B cell (primary cell): ENCODE measurements at regions not wholly inside any gene's neighbourhood (a gene's known extent, or its start where the extent isn't known, plus 50 kb on each side); places are given as distances from the start of the nearest gene placed in this dataset.

ENCODE experiments used
- ATAC-seq: fragments of 200-7000 bp; cut with Tn5 transposase; one replicate; pipeline ENCODE4 v1.10.0; 2021; ENCODE audit warnings: low read depth, mild to moderate bottlenecking, moderate number of reproducible peaks, moderate library complexity
- CTCF ChIA-PET: fragments of 350-600 bp; sonication (Branson Sonifier 250); formaldehyde crosslinking; loops from one replicate; lab custom pipeline; 2021; ENCODE audit warnings: antibody characterized with exemption, inconsistent platforms; lab: Charles Lee
- POLR2A ChIA-PET: fragments of 350-600 bp; sonication (Branson Sonifier 250); formaldehyde crosslinking; loops from one replicate; lab custom pipeline; 2021; ENCODE audit warnings: antibody characterized with exemption; lab: Charles Lee
- DNase-seq: peaks from one replicate; pipeline ENCODE4 v3.0.0; 2013
- H2AFZ ChIP-seq: 2 replicates; pipeline ENCODE4 v1.6.1; 2012; ENCODE audit warnings: mild to moderate bottlenecking, low read depth, low read length; ENCODE audit not compliant: insufficient read depth, poor library complexity, severe bottlenecking
- H3K27ac ChIP-seq, 2 donors: 1 replicate in 1 of 2; 2 replicates in 1 of 2; pipeline ENCODE4 v1.5.1; 2012 to 2013; ENCODE audit warnings: low read length in 2 of 2, mild to moderate bottlenecking in 2 of 2, moderate library complexity in 1 of 2
- H3K27me3 ChIP-seq, 4 experiments: fragments of 200-600 bp in 1 of 4; sonication (generic) in 1 of 4; replicated peaks in 1 of 4; 1 replicate in 2 of 4; 2 replicates in 2 of 4; pipeline versions ENCODE4 v1.6.1 to v1.7.0; 2013 to 2016; ENCODE audit warnings: low read length in 3 of 4, mild to moderate bottlenecking in 2 of 4, mixed read lengths in 1 of 4, moderate library complexity in 1 of 4; ENCODE audit not compliant: insufficient read depth in 4 of 4, control insufficient read depth in 3 of 4; ENCODE audit errors: control extremely low read depth in 1 of 4
- H3K36me3 ChIP-seq, 2 experiments: replicated peaks in 1 of 2; 1 replicate in 1 of 2; 2 replicates in 1 of 2; pipeline versions ENCODE4 v1.6.1 to v1.7.1; 2013; ENCODE audit warnings: low read length in 1 of 2; ENCODE audit not compliant: insufficient read depth in 2 of 2, control insufficient read depth in 1 of 2; ENCODE audit errors: control extremely low read depth in 1 of 2, extremely low read depth in 1 of 2
- H3K4me1 ChIP-seq, 2 donors: fragments of 200-600 bp in 1 of 2; sonication (generic) in 1 of 2; 1 replicate in 1 of 2; 2 replicates in 1 of 2; pipeline versions ENCODE4 v1.5.1 to v1.6.1; 2013 to 2017; ENCODE audit warnings: low read length in 2 of 2; ENCODE audit not compliant: control insufficient read depth in 2 of 2, insufficient read depth in 2 of 2
- H3K4me2 ChIP-seq: replicated peaks from 2 replicates; pipeline ENCODE3; 2012; ENCODE audit warnings: mild to moderate bottlenecking, low read depth, low read length; ENCODE audit not compliant: poor library complexity, severe bottlenecking
- H3K4me3 ChIP-seq, 5 experiments: fragments of 200-600 bp in 1 of 5; sonication (generic) in 1 of 5; 1 replicate in 3 of 5; 2 replicates in 2 of 5; pipeline versions ENCODE4 v1.5.1 to v1.7.0; 2011 to 2016; ENCODE audit warnings: low read length in 4 of 5, mild to moderate bottlenecking in 4 of 5, low read depth in 2 of 5, control low read depth in 1 of 5, moderate library complexity in 1 of 5; ENCODE audit not compliant: insufficient read depth in 1 of 5; ENCODE audit errors: control extremely low read depth in 1 of 5, extremely low read depth in 1 of 5
- H3K79me2 ChIP-seq: fragments of 200-600 bp; sonication (generic); one replicate; pipeline ENCODE4 v1.6.0; 2016; ENCODE audit warnings: low read length; ENCODE audit not compliant: control insufficient read depth, insufficient read depth
- H3K9ac ChIP-seq: fragments of 200-600 bp; sonication (generic); 2 replicates; pipeline ENCODE4 v1.6.1; 2017; ENCODE audit warnings: mild to moderate bottlenecking, low read length, moderate library complexity
- H3K9me3 ChIP-seq, 3 donors: one replicate each; pipeline versions ENCODE4 v1.6.1 to v1.7.1; 2013; ENCODE audit warnings: low read length in 2 of 3; ENCODE audit not compliant: control insufficient read depth in 2 of 3, insufficient read depth in 1 of 3; ENCODE audit errors: control extremely low read depth in 1 of 3
- H4K20me1 ChIP-seq: 2 replicates; pipeline ENCODE4 v1.6.0; 2012; ENCODE audit warnings: mild to moderate bottlenecking, low read length; ENCODE audit not compliant: insufficient read depth, control insufficient read depth, poor library complexity, severe bottlenecking
- H3K27ac Mint-ChIP-seq: one replicate; pipeline ENCODE4 v1.8.0; 2021; ENCODE audit warnings: mixed read lengths
- H3K27me3 Mint-ChIP-seq: one replicate; pipeline ENCODE4 v1.8.0; 2021; ENCODE audit warnings: mixed read lengths
- H3K4me1 Mint-ChIP-seq: one replicate; pipeline ENCODE4 v1.8.0; 2021; ENCODE audit warnings: mixed read lengths
- H3K4me3 Mint-ChIP-seq: one replicate; pipeline ENCODE4 v1.8.0; 2021; ENCODE audit warnings: mixed read lengths
- H3K9me3 Mint-ChIP-seq: one replicate; pipeline ENCODE4 v1.8.0; 2022; ENCODE audit warnings: mixed read lengths; ENCODE audit not compliant: insufficient read depth
- EZH2 ChIP-seq: IDR thresholded peaks from 2 replicates; pipeline ENCODE4 v1.6.1; 2012; ENCODE audit warnings: borderline replicate concordance, low read depth, mild to moderate bottlenecking, moderate library complexity, low read length; ENCODE audit not compliant: insufficient read depth, poor library complexity, severe bottlenecking
- WGBS: methylation state at CpG from one replicate; pipeline ENCODE4 v1.1.5; 2013; ENCODE audit warnings: missing lambda C conversion rate; ENCODE audit not compliant: insufficient coverage; 5-methylcytosine and 5-hydroxymethylcytosine counted together
- intact Hi-C: fragments of 100-400 bp; cut with micrococcal nuclease; formaldehyde crosslinking; loops from one replicate; pipeline ENCODE4 v1.10.0; 2022
- TF ChIP-seq, protein P1 (sequence below): fragments of 200-600 bp; IDR thresholded peaks from one replicate; pipeline ENCODE4 v1.8.0; 2022; ENCODE audit warnings: antibody characterized with exemption, mild to moderate bottlenecking

DNA sequence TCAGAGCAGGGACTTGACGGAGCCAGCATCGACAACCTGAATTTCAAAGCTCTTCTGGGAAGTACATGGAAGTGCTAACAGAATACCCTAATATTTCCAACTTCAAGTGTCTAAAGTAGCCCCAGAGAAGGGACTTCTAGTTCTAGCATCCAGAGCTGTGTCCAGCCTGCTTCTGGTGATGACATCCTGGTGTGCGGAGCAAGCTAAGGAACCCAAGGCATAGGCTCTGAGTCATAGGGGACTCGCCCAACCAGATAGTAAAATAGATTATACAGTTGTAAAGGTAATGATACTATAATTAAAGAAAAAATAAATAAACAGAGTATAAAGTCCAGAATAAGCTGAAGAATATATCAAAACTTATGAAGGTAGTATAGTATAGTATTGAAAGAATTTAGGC, 108.1 kb upstream of the SERPINE2 start:
- Histone ChIP-seq H3K27me3 (peaks cover 0 to 6% (median 0%) of the 10 kb centered on the region in 4 experiments), H3K36me3 (no peaks in the 10 kb centered on the region), H3K4me1 (no peaks in the 10 kb centered on the region), H4K20me1 (no peaks in the 10 kb centered on the region), H3K9ac (no peak overlapping the region), H3K4me2 (no peak overlapping the region), H2AFZ (no peak overlapping the region), H3K79me2 (no peaks in the 10 kb centered on the region), H3K27ac (no peak overlapping the region), H3K4me3 (no peak overlapping the region), H3K9me3 (no peaks in the 10 kb centered on the region)
- ChIA-PET POLR2A (no interaction called here), CTCF (no interaction called here)
- WGBS, result 100% methylated on average over 1 of the region's 4 CpGs
- H3K4me1 Mint-ChIP-seq, result no peaks in the 10 kb centered on the region
- intact Hi-C loops, result no loop called here
- no peaks in the 10 kb centered on the region for H3K9me3 Mint-ChIP-seq
- ATAC-seq (no peak), DNase-seq (no peak)
- H3K27me3 Mint-ChIP-seq, result peaks cover 21% of the 10 kb centered on the region
- H3K27ac Mint-ChIP-seq, result no peak overlapping the region
- no peak overlapping the region for H3K4me3 Mint-ChIP-seq
- no peak for TF ChIP-seq EZH2
- TF ChIP-seq, protein P1, sequence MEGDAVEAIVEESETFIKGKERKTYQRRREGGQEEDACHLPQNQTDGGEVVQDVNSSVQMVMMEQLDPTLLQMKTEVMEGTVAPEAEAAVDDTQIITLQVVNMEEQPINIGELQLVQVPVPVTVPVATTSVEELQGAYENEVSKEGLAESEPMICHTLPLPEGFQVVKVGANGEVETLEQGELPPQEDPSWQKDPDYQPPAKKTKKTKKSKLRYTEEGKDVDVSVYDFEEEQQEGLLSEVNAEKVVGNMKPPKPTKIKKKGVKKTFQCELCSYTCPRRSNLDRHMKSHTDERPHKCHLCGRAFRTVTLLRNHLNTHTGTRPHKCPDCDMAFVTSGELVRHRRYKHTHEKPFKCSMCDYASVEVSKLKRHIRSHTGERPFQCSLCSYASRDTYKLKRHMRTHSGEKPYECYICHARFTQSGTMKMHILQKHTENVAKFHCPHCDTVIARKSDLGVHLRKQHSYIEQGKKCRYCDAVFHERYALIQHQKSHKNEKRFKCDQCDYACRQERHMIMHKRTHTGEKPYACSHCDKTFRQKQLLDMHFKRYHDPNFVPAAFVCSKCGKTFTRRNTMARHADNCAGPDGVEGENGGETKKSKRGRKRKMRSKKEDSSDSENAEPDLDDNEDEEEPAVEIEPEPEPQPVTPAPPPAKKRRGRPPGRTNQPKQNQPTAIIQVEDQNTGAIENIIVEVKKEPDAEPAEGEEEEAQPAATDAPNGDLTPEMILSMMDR, result no peak

DNA sequence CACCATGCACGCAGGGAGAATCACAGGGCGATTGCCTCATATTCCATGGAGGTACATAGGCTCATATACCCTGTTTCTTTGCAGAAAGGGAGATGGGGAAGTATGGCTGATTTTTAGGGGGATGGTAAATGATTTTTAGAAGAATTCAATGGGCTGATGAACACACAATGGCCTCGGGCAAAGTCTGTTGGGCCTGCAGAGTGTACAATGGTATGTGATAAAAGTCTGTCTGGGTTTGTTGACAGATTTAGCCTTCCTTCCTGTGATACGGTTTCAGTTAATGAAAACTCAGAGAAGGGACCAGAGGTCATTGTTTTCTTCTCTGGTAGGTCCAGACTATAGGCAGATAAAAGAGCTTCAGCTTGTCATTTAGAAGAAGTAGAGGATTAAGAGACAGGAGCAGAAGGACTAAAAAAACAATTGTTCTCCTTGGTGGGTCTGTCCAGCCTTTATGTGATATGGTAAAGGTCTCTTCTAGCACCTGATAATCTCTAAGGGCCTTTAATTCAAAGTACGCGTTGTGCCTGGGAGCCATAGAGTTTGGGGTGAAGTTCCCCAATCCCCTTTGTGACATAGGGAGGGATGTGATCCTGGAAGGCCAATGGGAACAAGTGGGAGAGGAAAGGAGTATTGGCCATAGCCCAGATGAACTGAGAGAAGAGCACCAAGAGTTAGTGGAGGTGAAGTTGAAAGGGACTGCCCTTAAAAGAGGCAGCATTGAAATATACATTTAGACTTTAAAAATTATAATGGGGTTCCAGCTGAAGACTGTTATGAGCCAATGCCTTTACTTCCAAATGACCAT, 107.5 kb upstream of the SERPINE2 start:
- no peak overlapping the region for H3K27ac Mint-ChIP-seq
- DNase-seq, result no peak
- Histone ChIP-seq H3K79me2 (no peaks in the 10 kb centered on the region), H3K4me2 (no peak overlapping the region), H4K20me1 (no peaks in the 10 kb centered on the region), H2AFZ (no peak overlapping the region), H3K4me3 (no peak overlapping the region), H3K4me1 (no peaks in the 10 kb centered on the region), H3K27me3 (peaks cover 0 to 6% (median 1%) of the 10 kb centered on the region in 4 experiments), H3K9me3 (no peaks in the 10 kb centered on the region), H3K36me3 (no peaks in the 10 kb centered on the region), H3K9ac (no peak overlapping the region), H3K27ac (no peak overlapping the region)
- TF ChIP-seq, protein P1, result no peak
- TF ChIP-seq EZH2, result no peak
- no peak for ATAC-seq
- ChIA-PET CTCF (no interaction called here), POLR2A (no interaction called here)
- H3K27me3 Mint-ChIP-seq, result peaks cover 21% of the 10 kb centered on the region
- H3K9me3 Mint-ChIP-seq, result no peaks in the 10 kb centered on the region
- H3K4me3 Mint-ChIP-seq, result no peak overlapping the region
- no peaks in the 10 kb centered on the region for H3K4me1 Mint-ChIP-seq
- intact Hi-C loops, result no loop called here
- WGBS, result 86% methylated on average over 6 of the region's 6 CpGs
